ENCODE measurements at regions not wholly inside any gene's neighbourhood (a gene's known extent, or its start where the extent isn't known, plus 50 kb on each side); places are given as distances from the start of the nearest gene placed in this dataset.

- TF ChIP-seq, protein P1, sequence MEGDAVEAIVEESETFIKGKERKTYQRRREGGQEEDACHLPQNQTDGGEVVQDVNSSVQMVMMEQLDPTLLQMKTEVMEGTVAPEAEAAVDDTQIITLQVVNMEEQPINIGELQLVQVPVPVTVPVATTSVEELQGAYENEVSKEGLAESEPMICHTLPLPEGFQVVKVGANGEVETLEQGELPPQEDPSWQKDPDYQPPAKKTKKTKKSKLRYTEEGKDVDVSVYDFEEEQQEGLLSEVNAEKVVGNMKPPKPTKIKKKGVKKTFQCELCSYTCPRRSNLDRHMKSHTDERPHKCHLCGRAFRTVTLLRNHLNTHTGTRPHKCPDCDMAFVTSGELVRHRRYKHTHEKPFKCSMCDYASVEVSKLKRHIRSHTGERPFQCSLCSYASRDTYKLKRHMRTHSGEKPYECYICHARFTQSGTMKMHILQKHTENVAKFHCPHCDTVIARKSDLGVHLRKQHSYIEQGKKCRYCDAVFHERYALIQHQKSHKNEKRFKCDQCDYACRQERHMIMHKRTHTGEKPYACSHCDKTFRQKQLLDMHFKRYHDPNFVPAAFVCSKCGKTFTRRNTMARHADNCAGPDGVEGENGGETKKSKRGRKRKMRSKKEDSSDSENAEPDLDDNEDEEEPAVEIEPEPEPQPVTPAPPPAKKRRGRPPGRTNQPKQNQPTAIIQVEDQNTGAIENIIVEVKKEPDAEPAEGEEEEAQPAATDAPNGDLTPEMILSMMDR (IDR thresholded peaks at IDR 0.05; ENCODE audit: unreplicated experiment) = no peak
- ChIA-PET POLR2A (no interaction called here), CTCF (interaction anchor here (2.8 kb wide), 1 partner anchor 10 kb away, joined by 21 read pairs; no protein-coding TSS in a partner anchor)
- Mint-ChIP-seq H3K27me3 (ENCODE audit: insufficient read depth, unreplicated experiment) (peaks cover 12% of the 10 kb centered on the region), H3K4me3 (ENCODE audit: unreplicated experiment) (no peak overlapping the region), H3K9me3 (ENCODE audit: unreplicated experiment) (no peaks in the 10 kb centered on the region), H3K36me3 (ENCODE audit: insufficient read depth, unreplicated experiment) (no peaks in the 10 kb centered on the region), H3K4me1 (ENCODE audit: insufficient read depth, unreplicated experiment) (no peaks in the 10 kb centered on the region), H3K27ac (ENCODE audit: low read depth, unreplicated experiment) (no peak overlapping the region)
- BruUV-seq (replicated peaks) = no TSS peak
- DNase-seq (ENCODE audit: unreplicated experiment) = no peak
- intact Hi-C loops (cut with micrococcal nuclease) = no loop called here
These were observed 138.5 kb upstream of the SYT6 start for GRCh38 chr1:114292194-114292593.

DNA sequence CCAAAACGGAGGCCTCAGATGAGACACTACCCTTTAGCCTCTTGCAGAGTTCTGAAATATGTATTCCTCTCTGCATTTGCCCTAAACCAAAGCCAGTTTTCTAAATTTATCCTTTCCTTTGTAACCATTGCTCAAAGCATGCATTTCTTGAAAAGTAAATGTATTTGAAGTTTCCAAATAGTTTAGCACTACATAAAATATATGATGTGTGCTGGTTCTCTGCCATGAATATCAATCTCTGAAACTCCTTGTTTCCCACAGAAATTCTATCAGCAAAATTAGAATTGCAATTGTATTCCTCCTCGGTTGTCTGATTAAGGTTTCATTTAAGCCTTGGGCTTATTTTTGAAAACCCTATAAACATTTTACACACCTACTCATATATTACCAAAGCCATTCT lies 137.1 kb upstream of the SYT6 start:
- Mint-ChIP-seq H3K27ac (ENCODE audit: low read depth, unreplicated experiment) (no peak overlapping the region), H3K4me3 (ENCODE audit: unreplicated experiment) (no peak overlapping the region), H3K4me1 (ENCODE audit: insufficient read depth, unreplicated experiment) (no peaks in the 10 kb centered on the region), H3K36me3 (ENCODE audit: insufficient read depth, unreplicated experiment) (no peaks in the 10 kb centered on the region), H3K27me3 (ENCODE audit: insufficient read depth, unreplicated experiment) (no peaks in the 10 kb centered on the region), H3K9me3 (ENCODE audit: unreplicated experiment) (no peaks in the 10 kb centered on the region)
- ChIA-PET CTCF (interaction anchor here (2.8 kb wide), 1 partner anchor 8 kb away, joined by 21 read pairs; no protein-coding TSS in a partner anchor), POLR2A (no interaction called here)
- intact Hi-C loops (cut with micrococcal nuclease) = loop anchor here (1.0 kb wide), 1 partner anchor 296 kb away; no protein-coding TSS in a partner anchor
- no TSS peak for BruUV-seq (replicated peaks)
- no peak for DNase-seq (ENCODE audit: unreplicated experiment)
- TF ChIP-seq, protein P1 (IDR thresholded peaks at IDR 0.05; ENCODE audit: unreplicated experiment) = no peak

GRCh38 chr1:114290341-114290740 lies 136.7 kb upstream of the SYT6 start:
- no peaks in the 10 kb centered on the region for H3K36me3 Mint-ChIP-seq (ENCODE audit: insufficient read depth, unreplicated experiment)
- TF ChIP-seq, protein P1 (IDR thresholded peaks at IDR 0.05; ENCODE audit: unreplicated experiment) = no peak
- no TSS peak for BruUV-seq (replicated peaks)

DNA sequence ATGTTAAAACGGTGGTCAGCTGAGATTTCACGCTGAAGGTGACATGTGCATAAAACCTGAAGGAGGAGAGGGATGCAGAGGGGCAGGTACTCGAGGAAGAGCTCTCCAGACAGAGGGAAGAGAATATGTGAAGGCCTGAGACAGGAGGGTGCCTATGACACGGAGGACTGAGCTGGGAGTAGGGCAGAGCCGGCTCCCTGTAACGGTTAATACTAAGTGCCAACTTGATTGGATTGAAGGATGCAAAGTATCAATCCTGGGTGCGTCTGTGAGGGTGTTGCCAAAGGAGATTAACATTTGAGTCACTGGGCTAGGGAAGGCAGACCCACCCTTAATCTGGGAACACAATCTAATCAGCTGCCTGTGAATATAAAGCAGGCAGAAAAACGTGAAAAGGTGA lies 136.2 kb upstream of the SYT6 start:
- H3K27me3 Mint-ChIP-seq (ENCODE audit: insufficient read depth, unreplicated experiment) = no peaks in the 10 kb centered on the region
- no peak for DNase-seq (ENCODE audit: unreplicated experiment)
- no TSS peak for BruUV-seq (replicated peaks)
- ChIA-PET CTCF (interaction anchor here (0.6 kb wide), 2 partner anchors 57 to 259 kb away, joined by 3 read pairs; no protein-coding TSS in a partner anchor), POLR2A (no interaction called here)
- TF ChIP-seq, protein P1 (IDR thresholded peaks at IDR 0.05; ENCODE audit: unreplicated experiment) = no peak
- H3K36me3 Mint-ChIP-seq (ENCODE audit: insufficient read depth, unreplicated experiment) = no peaks in the 10 kb centered on the region
- H3K27ac Mint-ChIP-seq (ENCODE audit: low read depth, unreplicated experiment) = no peak overlapping the region
- no peak overlapping the region for H3K4me3 Mint-ChIP-seq (ENCODE audit: unreplicated experiment)
- no peaks in the 10 kb centered on the region for H3K9me3 Mint-ChIP-seq (ENCODE audit: unreplicated experiment)
- intact Hi-C loops (cut with micrococcal nuclease) = loop anchor here (10.0 kb wide), 1 partner anchor 455 kb away; no protein-coding TSS in a partner anchor
- H3K4me1 Mint-ChIP-seq (ENCODE audit: insufficient read depth, unreplicated experiment) = no peaks in the 10 kb centered on the region

More at GRCh38 chr1:114290341-114290740, 136.7 kb upstream of the SYT6 start:
- POLR2A ChIA-PET = no interaction called here
- intact Hi-C loops (cut with micrococcal nuclease) = no loop called here
- Mint-ChIP-seq H3K27me3 (ENCODE audit: insufficient read depth, unreplicated experiment) (no peaks in the 10 kb centered on the region), H3K4me3 (ENCODE audit: unreplicated experiment) (no peak overlapping the region), H3K4me1 (ENCODE audit: insufficient read depth, unreplicated experiment) (no peaks in the 10 kb centered on the region), H3K9me3 (ENCODE audit: unreplicated experiment) (no peaks in the 10 kb centered on the region), H3K27ac (ENCODE audit: low read depth, unreplicated experiment) (no peak overlapping the region)
- no peak for DNase-seq (ENCODE audit: unreplicated experiment)
- CTCF ChIA-PET = interaction anchor here (2.8 kb wide), 1 partner anchor 8 kb away, joined by 21 read pairs; no protein-coding TSS in a partner anchor

Data from MCF 10A (cell line).